Renal pelvis (tissue), 1 donor: ENCODE measurements at regions not wholly inside any gene's neighbourhood (a gene's known extent, or its start where the extent isn't known, plus 50 kb on each side); places are given as distances from the start of the nearest gene placed in this dataset.
"Not testable (repeated sequence)": the region's sequence is repeated elsewhere in the genome, so short reads cannot be mapped to it uniquely, and the experiment has no call there.

Source experiments
- DNase-seq: peaks from one replicate; pipeline ENCODE4 v3.0.0-alpha.2; 2013

- DNase-seq: no peak
Measured at GRCh38 chr13:108077284-108077683, 138.1 kb downstream of the LIG4 start.

GRCh38 chr13:108074429-108074828 is 140.9 kb downstream of the LIG4 start:
- DNase-seq: not testable (repeated sequence)

GRCh38 chr13:108070925-108071324 is 144.4 kb downstream of the LIG4 start:
- DNase-seq: no peak

- DNase-seq: no peak
Measured at GRCh38 chr13:108070491-108070890, 144.8 kb downstream of the LIG4 start.

DNA sequence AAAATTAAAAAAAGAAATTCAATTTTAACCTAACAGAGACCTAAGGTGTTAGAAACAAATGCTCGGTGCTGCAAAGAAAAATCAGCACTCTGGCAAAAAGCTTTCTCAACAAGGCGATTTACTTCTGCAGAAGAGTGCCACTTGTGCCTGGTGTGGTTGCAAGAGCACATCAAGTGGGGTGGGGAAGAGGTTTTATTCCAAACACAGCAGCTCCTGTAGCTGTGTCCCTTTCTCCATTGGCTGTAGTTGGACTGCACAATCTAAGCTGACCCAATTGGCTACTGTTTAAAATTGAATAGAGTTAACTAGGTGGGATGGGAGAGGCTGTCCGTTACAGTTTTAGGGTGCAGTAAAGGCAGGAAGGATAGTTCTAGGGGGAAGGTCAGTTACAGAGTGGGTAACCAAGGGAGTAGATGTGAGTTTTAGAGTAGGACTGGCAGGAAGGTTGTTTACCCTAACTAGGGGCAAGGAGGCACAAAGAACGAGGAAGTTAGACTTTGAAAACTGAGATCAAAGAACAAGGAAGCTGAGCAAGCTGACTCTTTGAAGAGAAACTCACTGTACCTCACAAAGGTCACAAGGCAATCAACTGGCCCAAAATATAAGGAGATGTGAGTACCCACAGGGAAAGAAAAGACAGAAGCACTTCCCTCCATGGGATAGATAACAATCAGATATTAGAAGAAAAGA is 145.7 kb downstream of the LIG4 start:
- DNase-seq: no peak

- DNase-seq: not testable (repeated sequence)
Measured at GRCh38 chr13:108064372-108064771, 151.0 kb downstream of the LIG4 start.

DNA sequence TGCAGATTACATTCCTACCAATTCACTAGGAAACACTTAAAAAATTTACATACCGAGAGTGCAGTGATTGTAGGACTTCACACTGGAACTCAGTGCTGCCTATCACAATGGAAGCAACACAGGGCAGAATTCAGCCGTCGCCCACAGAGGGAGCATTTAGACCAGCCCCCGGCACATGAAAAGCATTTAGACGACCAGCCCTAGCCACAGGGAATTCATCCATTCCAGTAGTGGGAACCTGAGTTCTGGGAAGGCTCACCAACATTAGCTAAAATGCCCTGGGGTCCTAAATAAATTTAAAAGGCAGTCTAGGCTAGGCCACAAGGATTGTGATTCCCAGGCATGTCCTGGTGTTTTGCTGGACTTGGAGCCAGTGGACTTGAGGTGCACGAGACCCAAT is 155.2 kb downstream of the LIG4 start:
- no peak for DNase-seq

DNA sequence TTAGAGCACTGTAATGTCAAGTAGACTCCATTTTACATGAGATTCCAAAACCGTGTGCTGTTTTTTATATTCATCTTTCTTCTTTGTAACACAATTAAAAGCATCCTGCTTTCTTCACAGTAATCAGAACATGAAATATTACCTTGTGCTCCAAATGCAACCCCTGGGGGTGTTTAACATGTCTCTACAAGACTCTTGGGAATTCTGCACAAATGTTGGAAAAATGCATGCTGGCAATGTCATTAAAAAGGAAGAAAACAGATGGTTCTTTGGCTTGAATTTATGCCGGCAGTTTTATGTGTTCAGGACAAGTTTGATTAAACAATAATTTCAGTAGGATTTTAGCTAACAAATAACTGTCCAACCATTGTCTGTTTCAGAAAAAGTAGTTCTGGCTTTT is 159.1 kb downstream of the LIG4 start:
- peak; percentile 16 for DNase-seq

GRCh38 chr13:108049211-108049610 is 166.1 kb downstream of the LIG4 start:
- no peak for DNase-seq

GRCh38 chr13:108044954-108045353 is 170.4 kb downstream of the LIG4 start:
- no peak for DNase-seq

DNA sequence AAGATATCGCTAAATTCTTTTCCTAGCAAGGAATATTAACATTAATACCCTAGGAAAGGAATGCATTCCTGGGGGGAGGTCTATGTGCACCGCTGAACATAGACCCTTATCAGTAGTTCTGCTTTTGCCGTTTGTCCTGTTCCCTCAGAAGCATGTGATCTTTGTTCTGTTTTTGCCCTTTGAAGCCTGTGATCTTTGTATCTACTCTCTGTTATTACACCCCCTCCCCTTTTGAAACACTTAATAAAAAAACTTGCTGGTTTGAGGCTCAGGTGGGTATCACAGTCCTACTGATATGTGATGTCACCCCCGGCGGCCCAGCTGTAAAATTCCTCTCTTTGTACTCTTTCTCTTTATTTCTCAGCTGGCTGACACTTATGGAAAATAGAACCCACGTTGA is 172.5 kb downstream of the LIG4 start:
- DNase-seq: not testable (repeated sequence)

DNA sequence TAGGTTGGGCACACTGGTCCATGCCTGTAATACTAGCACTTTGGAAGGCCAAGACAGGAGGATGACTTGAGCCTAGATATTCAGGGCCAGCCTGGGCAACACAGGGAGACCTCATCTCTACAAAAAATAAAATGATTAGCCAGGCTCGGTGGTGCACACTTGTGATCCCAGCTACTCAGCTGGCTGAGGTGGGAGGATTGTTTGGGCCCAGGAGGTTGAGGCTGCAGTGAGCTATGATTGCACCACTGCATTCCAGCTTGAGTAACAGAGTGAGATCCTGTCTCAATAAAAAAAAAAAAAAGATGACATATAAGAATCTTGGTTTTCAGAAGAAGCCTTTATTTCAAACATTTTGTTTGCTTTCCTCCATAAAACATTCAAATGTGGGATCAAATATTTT is 178.0 kb downstream of the LIG4 start:
- DNase-seq: no peak

DNA sequence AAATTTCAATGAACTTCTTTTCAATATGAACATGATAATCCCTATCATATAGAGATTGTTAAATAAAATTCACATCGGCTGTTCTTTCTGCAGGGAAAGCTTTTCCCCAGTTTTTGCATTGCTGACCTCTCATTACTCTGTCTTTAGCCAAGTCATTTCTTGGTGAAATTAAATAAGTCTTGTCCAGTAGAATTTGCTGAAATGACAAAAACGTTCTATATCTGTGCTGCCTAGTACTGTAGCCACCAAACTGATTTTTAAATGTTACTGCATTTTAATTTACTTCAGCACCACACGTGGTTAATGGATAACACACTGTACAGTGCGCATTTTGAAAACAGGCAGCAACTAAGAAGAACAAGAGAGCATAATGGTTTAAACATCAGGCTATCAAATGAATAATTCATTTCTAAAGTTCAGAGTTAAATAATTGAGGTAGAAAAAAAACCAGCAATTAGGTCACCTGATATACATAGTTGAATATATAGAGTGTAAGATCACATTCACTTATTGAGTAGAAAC is 178.9 kb downstream of the LIG4 start:
- no peak for DNase-seq

DNA sequence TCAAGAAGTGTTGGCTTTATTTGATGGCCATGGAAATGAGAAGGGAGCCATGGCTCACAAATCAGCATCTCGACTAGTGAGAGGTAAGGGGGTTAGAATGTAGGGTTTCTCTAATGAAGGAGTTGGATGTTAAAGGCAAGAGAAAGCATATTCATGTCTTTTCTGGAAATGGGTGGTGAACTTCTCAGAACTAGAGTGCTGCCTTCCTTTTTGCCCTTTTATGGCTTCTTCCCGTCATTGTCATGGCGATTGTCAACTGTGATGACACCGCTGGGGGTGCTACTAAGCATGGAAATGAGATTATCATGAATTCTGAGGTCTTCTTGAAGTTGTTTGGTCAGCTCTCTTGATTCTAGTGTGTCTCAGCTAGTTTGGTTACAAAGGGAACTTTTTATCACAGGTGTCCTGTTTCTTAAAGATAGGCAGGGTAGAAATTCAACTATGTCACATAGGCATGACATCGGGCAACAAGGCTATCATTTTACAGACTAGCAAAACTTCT is 180.4 kb downstream of the LIG4 start:
- DNase-seq: no peak

DNA sequence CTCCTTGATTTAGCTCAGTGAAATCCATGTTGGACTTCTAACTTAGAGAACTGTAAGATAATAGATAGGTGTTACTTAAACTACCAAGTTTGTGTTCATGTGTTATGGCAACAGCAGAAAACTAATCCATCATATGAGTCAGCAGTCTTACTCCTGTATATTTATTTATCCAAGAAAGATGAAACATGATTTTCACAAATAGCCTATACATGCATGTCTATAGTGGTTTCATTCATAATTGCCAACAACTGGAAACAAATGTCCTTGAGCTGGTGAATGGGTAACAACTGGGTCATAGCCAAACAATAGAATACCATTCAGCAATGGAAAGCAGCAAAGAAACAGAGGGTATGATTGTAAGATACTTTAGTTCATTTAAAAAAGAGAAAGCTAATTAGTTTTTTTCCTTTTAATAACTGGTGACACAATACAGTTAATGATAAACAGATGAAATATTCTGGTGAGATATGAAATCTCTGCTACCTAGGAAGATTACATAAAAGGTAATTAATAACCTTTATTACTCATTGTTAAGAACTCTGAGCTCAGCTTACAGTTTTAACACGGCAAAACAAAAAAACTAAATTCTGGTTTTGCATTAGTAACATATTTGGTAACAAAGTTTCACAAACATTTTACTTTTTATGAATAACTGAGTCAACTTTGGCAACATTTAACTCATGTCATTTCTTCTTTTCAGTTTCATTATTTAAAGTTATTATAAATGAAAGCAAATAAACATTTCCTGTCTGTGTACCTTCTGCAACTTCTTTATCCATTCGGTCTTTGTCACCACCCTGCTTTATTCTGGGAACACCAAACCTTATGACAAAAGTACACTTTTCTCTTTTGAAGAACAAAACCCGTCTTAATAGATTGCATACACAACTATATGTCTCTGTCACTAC is 181.3 kb downstream of the LIG4 start:
- no peak for DNase-seq

GRCh38 chr13:108031865-108032264 is 183.5 kb downstream of the LIG4 start:
- DNase-seq: no peak

- no peak for DNase-seq
Measured at GRCh38 chr13:108030769-108031168, 184.6 kb downstream of the LIG4 start.

GRCh38 chr13:108026680-108027410 is 188.5 kb downstream of the LIG4 start:
- no peak for DNase-seq

GRCh38 chr13:108020027-108020426 is 195.3 kb downstream of the LIG4 start:
- DNase-seq: no peak

DNA sequence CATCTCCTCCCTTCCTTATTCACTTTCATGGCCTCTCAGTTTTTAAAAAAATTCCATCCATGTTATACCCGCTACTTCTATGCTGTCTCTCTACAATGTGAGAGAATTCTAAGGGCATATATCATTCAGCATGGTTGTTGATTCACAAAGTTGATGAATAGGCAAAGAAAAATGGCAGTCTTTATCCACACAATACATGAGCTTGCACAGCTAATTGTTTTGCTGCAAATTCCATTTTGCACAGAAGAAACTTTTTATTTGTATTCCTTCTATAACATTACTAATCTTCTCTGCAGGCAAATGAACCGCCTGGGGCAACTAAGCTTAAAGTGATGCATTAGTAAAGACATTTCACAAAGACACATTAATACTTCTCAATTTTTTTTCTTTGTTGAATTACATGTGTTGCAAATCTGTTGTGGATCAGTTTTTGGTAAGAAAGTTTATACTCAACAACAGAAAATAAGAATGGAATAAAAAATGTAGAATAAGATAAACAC is 196.9 kb downstream of the LIG4 start:
- DNase-seq: no peak

- DNase-seq: no peak
Measured at GRCh38 chr13:108006619-108007018, 208.7 kb downstream of the LIG4 start.

DNA sequence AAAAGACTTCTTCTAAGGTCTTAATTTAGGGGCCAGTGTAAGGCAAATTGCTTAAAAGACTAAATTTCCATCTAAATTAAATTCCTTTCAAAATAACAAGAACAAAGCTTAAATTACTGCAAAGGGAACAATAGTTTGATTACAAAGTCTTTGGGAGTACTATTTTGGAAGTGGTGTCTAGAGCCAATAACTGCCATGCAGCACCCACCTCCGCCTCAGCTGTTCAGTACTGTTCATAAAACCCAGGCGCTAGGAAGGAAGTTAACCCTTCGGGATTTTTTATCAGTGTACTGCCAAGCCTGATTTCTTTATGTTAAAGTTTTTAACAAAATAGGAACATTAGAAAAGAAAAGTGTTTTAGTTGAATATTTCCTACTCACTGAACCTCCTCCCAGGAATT is 210.1 kb downstream of the LIG4 start:
- no peak for DNase-seq
